HG02938 (cell line): ENCODE measurements at regions not wholly inside any gene's neighbourhood (a gene's known extent, or its start where the extent isn't known, plus 50 kb on each side); places are given as distances from the start of the nearest gene placed in this dataset.
A peak's percentile ranks its signal among the peaks of the same experiment; 100 is the strongest.
"Not testable (repeated sequence)": the region's sequence is repeated elsewhere in the genome, so short reads cannot be mapped to it uniquely, and the experiment has no call there.

Experiments used
- ATAC-seq: cut with Tn5 transposase; IDR thresholded peaks from one replicate; pipeline ENCODE4 v1.9.1; 2021; ENCODE audit warnings: mild to moderate bottlenecking, moderate library complexity; ENCODE audit not compliant: unreplicated experiment

- not testable (repeated sequence) for ATAC-seq
Measured at GRCh38 chr1:120941066-120941465, 51.5 kb downstream of the PPIAL4A start.

GRCh38 chr1:120941836-120942217 is 52.3 kb downstream of the PPIAL4A start:
- not testable (repeated sequence) for ATAC-seq

GRCh38 chr1:120942218-120942944 is 52.8 kb downstream of the PPIAL4A start:
- peak; percentile 75 for ATAC-seq

- ATAC-seq: not testable (repeated sequence)
Measured at GRCh38 chr1:120942945-120943319, 53.4 kb downstream of the PPIAL4A start.

- not testable (repeated sequence) for ATAC-seq
Measured at GRCh38 chr1:120944691-120945090, 55.1 kb downstream of the PPIAL4A start.

GRCh38 chr1:120945122-120945521 is 55.6 kb downstream of the PPIAL4A start:
- not testable (repeated sequence) for ATAC-seq

GRCh38 chr1:120947114-120947513 is 57.5 kb downstream of the PPIAL4A start:
- ATAC-seq: not testable (repeated sequence)

- not testable (repeated sequence) for ATAC-seq
Measured at GRCh38 chr1:120949724-120950123, 60.2 kb downstream of the PPIAL4A start.

GRCh38 chr1:120950633-120951032 is 61.1 kb downstream of the PPIAL4A start:
- not testable (repeated sequence) for ATAC-seq

- ATAC-seq: not testable (repeated sequence)
Measured at GRCh38 chr1:120951100-120951499, 61.5 kb downstream of the PPIAL4A start.

GRCh38 chr1:120952207-120952870 is 62.8 kb downstream of the PPIAL4A start:
- ATAC-seq: not testable (repeated sequence)

- not testable (repeated sequence) for ATAC-seq
Measured at GRCh38 chr1:120952871-120953265, 63.3 kb downstream of the PPIAL4A start.

- ATAC-seq: no peak
Measured at GRCh38 chr1:120954736-120955135, 65.2 kb downstream of the PPIAL4A start.

- not testable (repeated sequence) for ATAC-seq
Measured at GRCh38 chr1:120955961-120956360, 66.4 kb downstream of the PPIAL4A start.

GRCh38 chr1:120966018-120966417 is 76.4 kb downstream of the PPIAL4A start:
- not testable (repeated sequence) for ATAC-seq

GRCh38 chr1:120972863-120973262 is 83.3 kb downstream of the PPIAL4A start:
- not testable (repeated sequence) for ATAC-seq

- ATAC-seq: not testable (repeated sequence)
Measured at GRCh38 chr1:120973836-120974235, 84.3 kb downstream of the PPIAL4A start.

GRCh38 chr1:120977279-120977678 is 87.7 kb downstream of the PPIAL4A start:
- not testable (repeated sequence) for ATAC-seq

GRCh38 chr1:120981489-120982094 is 92.0 kb downstream of the PPIAL4A start:
- not testable (repeated sequence) for ATAC-seq

- not testable (repeated sequence) for ATAC-seq
Measured at GRCh38 chr1:120994614-120995013, 105.0 kb downstream of the PPIAL4A start.

- peak; percentile 54 for ATAC-seq
Measured at GRCh38 chr1:120995025-120995424, 105.5 kb downstream of the PPIAL4A start.
